ENCODE measurements at regions not wholly inside any gene's neighbourhood (a gene's known extent, or its start where the extent isn't known, plus 50 kb on each side); places are given as distances from the start of the nearest gene placed in this dataset.

- Histone ChIP-seq H3F3A (ENCODE audit: low read depth) (no peaks in the 10 kb centered on the region), H3K9me3 (ENCODE audit: insufficient read depth, low read depth, low read length) (no peaks in the 10 kb centered on the region), H4K20me1 (ENCODE audit: insufficient read depth, low read length, poor library complexity, severe bottlenecking) (no peaks in the 10 kb centered on the region), H3K36me3 (ENCODE audit: insufficient read depth, low read length) (no peaks in the 10 kb centered on the region), H3K27me3 (ENCODE audit: insufficient read depth, low read length, poor library complexity, severe bottlenecking) (no peaks in the 10 kb centered on the region), H3K9ac (ENCODE audit: low read depth, low read length, poor library complexity, severe bottlenecking) (no peak overlapping the region), H3K4me1 (ENCODE audit: insufficient read depth, low read length, poor library complexity, severe bottlenecking) (no peaks in the 10 kb centered on the region), H3K79me2 (ENCODE audit: insufficient read depth, low read length) (no peaks in the 10 kb centered on the region), H3K4me2 (ENCODE audit: low read depth, low read length, poor library complexity, severe bottlenecking) (no peak overlapping the region), H3K4me3 (ENCODE audit: low read length, poor library complexity, severe bottlenecking) (no peak overlapping the region), H2AFZ (ENCODE audit: low read length) (no peak overlapping the region), H3K9me2 (replicated peaks; ENCODE audit: low read depth, low read length) (no peaks in the 10 kb centered on the region)
- TF ChIP-seq EZH2phosphoT487 (IDR thresholded peaks at IDR 0.05; ENCODE audit: borderline replicate concordance), result no peak
- TF ChIP-seq, protein P1, sequence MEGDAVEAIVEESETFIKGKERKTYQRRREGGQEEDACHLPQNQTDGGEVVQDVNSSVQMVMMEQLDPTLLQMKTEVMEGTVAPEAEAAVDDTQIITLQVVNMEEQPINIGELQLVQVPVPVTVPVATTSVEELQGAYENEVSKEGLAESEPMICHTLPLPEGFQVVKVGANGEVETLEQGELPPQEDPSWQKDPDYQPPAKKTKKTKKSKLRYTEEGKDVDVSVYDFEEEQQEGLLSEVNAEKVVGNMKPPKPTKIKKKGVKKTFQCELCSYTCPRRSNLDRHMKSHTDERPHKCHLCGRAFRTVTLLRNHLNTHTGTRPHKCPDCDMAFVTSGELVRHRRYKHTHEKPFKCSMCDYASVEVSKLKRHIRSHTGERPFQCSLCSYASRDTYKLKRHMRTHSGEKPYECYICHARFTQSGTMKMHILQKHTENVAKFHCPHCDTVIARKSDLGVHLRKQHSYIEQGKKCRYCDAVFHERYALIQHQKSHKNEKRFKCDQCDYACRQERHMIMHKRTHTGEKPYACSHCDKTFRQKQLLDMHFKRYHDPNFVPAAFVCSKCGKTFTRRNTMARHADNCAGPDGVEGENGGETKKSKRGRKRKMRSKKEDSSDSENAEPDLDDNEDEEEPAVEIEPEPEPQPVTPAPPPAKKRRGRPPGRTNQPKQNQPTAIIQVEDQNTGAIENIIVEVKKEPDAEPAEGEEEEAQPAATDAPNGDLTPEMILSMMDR (conservative IDR thresholded peaks at IDR 0.05; ENCODE audit: low read length), result no peak
Measured at GRCh38 chr10:57599440-57599839, 668.3 kb downstream of the IPMK start.

DNA sequence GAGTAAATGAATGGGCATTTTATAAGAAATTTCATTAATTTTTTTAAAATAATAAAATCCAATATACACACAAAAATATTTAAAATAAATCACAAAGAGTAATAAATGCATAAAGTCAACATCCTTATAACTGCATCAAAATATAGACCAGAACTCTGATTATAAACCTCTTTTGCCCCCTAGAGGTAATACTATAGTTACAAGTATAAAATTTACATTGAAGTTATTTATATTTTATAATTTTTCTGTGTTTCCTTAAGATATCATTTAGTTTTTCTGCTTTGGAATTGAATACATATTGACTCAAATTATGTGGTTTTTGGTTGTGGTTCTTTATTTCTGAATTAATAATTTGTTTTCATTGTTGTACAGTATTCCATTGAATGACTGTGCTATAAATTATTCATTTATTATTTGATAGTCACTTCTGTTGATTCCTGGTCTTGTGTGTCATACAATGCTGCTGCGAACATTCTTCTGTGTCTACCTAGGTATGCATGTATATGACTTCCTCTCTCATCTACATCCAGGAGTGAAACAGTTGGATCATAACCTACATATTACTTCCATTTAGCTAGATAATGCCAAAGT lies 673.6 kb downstream of the IPMK start:
- Histone ChIP-seq H3K9me2 (replicated peaks; ENCODE audit: low read depth, low read length) (no peaks in the 10 kb centered on the region), H4K20me1 (ENCODE audit: insufficient read depth, low read length, poor library complexity, severe bottlenecking) (no peaks in the 10 kb centered on the region), H3K9ac (ENCODE audit: low read depth, low read length, poor library complexity, severe bottlenecking) (no peak overlapping the region), H3K9me3 (ENCODE audit: insufficient read depth, low read depth, low read length) (no peaks in the 10 kb centered on the region), H2AFZ (ENCODE audit: low read length) (no peak overlapping the region), H3K36me3 (ENCODE audit: insufficient read depth, low read length) (no peaks in the 10 kb centered on the region), H3F3A (ENCODE audit: low read depth) (no peaks in the 10 kb centered on the region), H3K4me2 (ENCODE audit: low read depth, low read length, poor library complexity, severe bottlenecking) (no peak overlapping the region), H3K4me3 (ENCODE audit: low read length, poor library complexity, severe bottlenecking) (no peak overlapping the region), H3K27me3 (ENCODE audit: insufficient read depth, low read length, poor library complexity, severe bottlenecking) (no peaks in the 10 kb centered on the region), H3K4me1 (ENCODE audit: insufficient read depth, low read length, poor library complexity, severe bottlenecking) (no peaks in the 10 kb centered on the region), H3K79me2 (ENCODE audit: insufficient read depth, low read length) (no peaks in the 10 kb centered on the region)
- TF ChIP-seq, protein P1 (conservative IDR thresholded peaks at IDR 0.05; ENCODE audit: low read length), result no peak
- no peak for TF ChIP-seq EZH2phosphoT487 (IDR thresholded peaks at IDR 0.05; ENCODE audit: borderline replicate concordance)

GRCh38 chr10:57579926-57580325 lies 687.8 kb downstream of the IPMK start:
- H3K36me3 ChIP-seq (ENCODE audit: insufficient read depth, low read length), result no peaks in the 10 kb centered on the region
- H3K9ac ChIP-seq (ENCODE audit: low read depth, low read length, poor library complexity, severe bottlenecking), result no peak overlapping the region
- H2AFZ ChIP-seq (ENCODE audit: low read length), result no peak overlapping the region
- H3F3A ChIP-seq (ENCODE audit: low read depth), result no peaks in the 10 kb centered on the region
- H3K9me2 ChIP-seq (replicated peaks; ENCODE audit: low read depth, low read length), result no peaks in the 10 kb centered on the region
- H3K4me3 ChIP-seq (ENCODE audit: low read length, poor library complexity, severe bottlenecking), result no peak overlapping the region
- no peaks in the 10 kb centered on the region; the same call in 1 of the 2 replicates for H3K9me3 ChIP-seq (ENCODE audit: insufficient read depth, low read depth, low read length)
- no peak overlapping the region for H3K4me2 ChIP-seq (ENCODE audit: low read depth, low read length, poor library complexity, severe bottlenecking)
- H3K27me3 ChIP-seq (ENCODE audit: insufficient read depth, low read length, poor library complexity, severe bottlenecking), result no peaks in the 10 kb centered on the region
- TF ChIP-seq EZH2phosphoT487 (IDR thresholded peaks at IDR 0.05; ENCODE audit: borderline replicate concordance), result no peak
- TF ChIP-seq, protein P1 (conservative IDR thresholded peaks at IDR 0.05; ENCODE audit: low read length), result peak; percentile 37
- no peaks in the 10 kb centered on the region for H4K20me1 ChIP-seq (ENCODE audit: insufficient read depth, low read length, poor library complexity, severe bottlenecking)
- H3K4me1 ChIP-seq (ENCODE audit: insufficient read depth, low read length, poor library complexity, severe bottlenecking), result no peaks in the 10 kb centered on the region
- H3K79me2 ChIP-seq (ENCODE audit: insufficient read depth, low read length), result no peaks in the 10 kb centered on the region
